Testis (tissue), 2 donors: ENCODE measurements at regions not wholly inside any gene's neighbourhood (a gene's known extent, or its start where the extent isn't known, plus 50 kb on each side); places are given as distances from the start of the nearest gene placed in this dataset.

Experiments used
- DNase-seq: peaks from one replicate; pipeline ENCODE4 v3.0.0-alpha.2; 2019
- H3K27ac ChIP-seq, 2 donors: fragments of 200-600 bp; sonication (generic); one replicate each; pipeline ENCODE4 v1.5.1; 2019
- H3K27me3 ChIP-seq: fragments of 200-600 bp; sonication (generic); one replicate; pipeline ENCODE4 v1.5.1; 2019
- H3K36me3 ChIP-seq: fragments of 200-600 bp; sonication (generic); one replicate; pipeline ENCODE4 v1.5.1; 2017; ENCODE audit warnings: low read depth; ENCODE audit errors: missing control alignments
- H3K4me1 ChIP-seq: fragments of 200-600 bp; sonication (generic); one replicate; pipeline ENCODE4 v1.5.1; 2019
- H3K4me3 ChIP-seq, 2 donors: fragments of 200-600 bp; sonication (generic); one replicate each; pipeline ENCODE4 v1.5.1; 2017 to 2019
- H3K9me3 ChIP-seq: fragments of 200-600 bp; sonication (generic); one replicate; pipeline ENCODE4 v1.5.1; 2017
- CTCF ChIP-seq, 3 experiments: fragments of 450-650 bp in 2 of 3; fragments of 200-600 bp in 1 of 3; sonication (generic) in 1 of 3; IDR thresholded peaks; one replicate each; pipeline ENCODE4 v1.5.1; 2016 to 2019; ENCODE audit warnings: antibody characterized with exemption in 3 of 3, mild to moderate bottlenecking in 2 of 3, moderate library complexity in 1 of 3
- POLR2A ChIP-seq: fragments of 450-650 bp; IDR thresholded peaks from one replicate; pipeline ENCODE4 v1.6.1; 2017; ENCODE audit warnings: antibody characterized with exemption, mild to moderate bottlenecking, moderate library complexity
- WGBS, 2 donors: methylation state at CpG; one replicate each; pipeline ENCODE4 v1.1.5; 2018; 5-methylcytosine and 5-hydroxymethylcytosine counted together
- intact Hi-C: fragments of 100-400 bp; cut with DNase I; formaldehyde crosslinking; loops from one replicate; pipeline ENCODE4 v1.15.1; 2023; ENCODE audit warnings: low total_unique reads

DNA sequence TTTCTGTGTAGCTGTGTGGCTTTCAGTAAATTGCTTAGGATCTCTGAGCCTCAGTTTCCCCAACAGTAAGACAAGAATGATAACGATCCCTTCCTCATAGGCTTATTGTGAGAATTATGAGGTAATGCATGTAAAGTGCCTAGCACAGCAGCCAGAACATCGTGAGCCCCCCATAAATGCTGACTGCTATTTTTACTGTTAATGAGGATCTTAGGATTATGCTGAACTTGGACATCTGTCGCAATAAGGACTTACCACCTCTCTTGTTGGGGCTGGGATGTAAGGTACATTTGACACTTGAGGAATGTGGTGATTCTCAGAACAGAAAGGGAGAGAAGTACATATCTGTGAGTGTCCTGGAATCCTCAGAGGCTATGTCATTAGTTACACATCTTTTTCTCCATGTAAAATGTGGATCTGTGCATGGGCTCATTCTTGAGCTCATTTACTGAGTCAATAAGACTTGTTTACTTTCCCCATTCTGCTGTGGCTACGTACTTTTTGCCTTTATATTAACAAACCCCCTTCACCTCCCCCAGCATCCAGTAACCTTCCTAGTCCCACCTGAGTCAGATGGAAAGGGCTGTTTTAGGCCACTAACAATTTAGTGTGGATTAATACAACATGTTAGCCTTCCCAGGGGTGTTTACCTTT is 64.4 kb upstream of the PLEKHG1 start:
- no peaks in the 10 kb centered on the region for H3K27me3 ChIP-seq
- WGBS, 2 donors: 75 to 89% methylated on average over 4 of the region's 4 CpGs
- intact Hi-C loops: no loop called here
- TF ChIP-seq CTCF (IDR thresholded peaks at IDR 0.05): no peak
- no peak for TF ChIP-seq POLR2A
- H3K4me1 ChIP-seq: no peaks in the 10 kb centered on the region
- no peaks in the 10 kb centered on the region for H3K36me3 ChIP-seq
- no peak overlapping the region for H3K4me3 ChIP-seq
- no peaks in the 10 kb centered on the region for H3K9me3 ChIP-seq
- no peak for DNase-seq
- H3K27ac ChIP-seq: no peak overlapping the region

GRCh38 chr6:150535818-150536220 is 63.9 kb upstream of the PLEKHG1 start:
- H3K4me1 ChIP-seq: no peaks in the 10 kb centered on the region
- intact Hi-C loops: no loop called here

DNA sequence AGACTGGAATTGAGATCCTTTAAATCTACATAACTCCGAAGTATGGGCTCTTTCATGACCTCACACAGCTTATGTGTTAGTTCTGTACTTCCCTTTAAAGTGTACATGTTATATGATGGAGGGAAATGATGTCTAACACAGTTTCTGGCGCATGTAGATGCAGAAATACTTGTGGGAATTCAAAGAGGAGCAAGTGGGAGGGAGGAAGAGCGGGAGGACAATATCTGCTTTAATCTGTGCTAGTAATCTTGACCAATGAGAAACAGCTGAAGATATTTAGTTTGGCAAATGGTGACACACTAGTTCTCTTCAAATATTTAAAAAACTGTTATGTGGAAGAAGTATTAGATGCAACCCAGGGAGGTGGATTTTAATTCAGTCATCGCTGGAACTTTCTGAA is 62.9 kb upstream of the PLEKHG1 start:
- intact Hi-C loops: no loop called here
- Histone ChIP-seq H3K9me3 (no peaks in the 10 kb centered on the region), H3K27me3 (no peaks in the 10 kb centered on the region), H3K4me1 (no peaks in the 10 kb centered on the region), H3K4me3 (no peak overlapping the region), H3K27ac (no peak overlapping the region), H3K36me3 (no peaks in the 10 kb centered on the region)
- DNase-seq: no peak
- WGBS, 2 donors: 81 to 84% methylated on average over 4 of the region's 4 CpGs
- no peak for TF ChIP-seq CTCF (IDR thresholded peaks at IDR 0.05)
- TF ChIP-seq POLR2A: no peak

More at GRCh38 chr6:150535818-150536220, 63.9 kb upstream of the PLEKHG1 start:
- no peaks in the 10 kb centered on the region for H3K9me3 ChIP-seq
- H3K36me3 ChIP-seq: no peaks in the 10 kb centered on the region
- H3K4me3 ChIP-seq: no peak overlapping the region
- H3K27ac ChIP-seq: no peak overlapping the region
- no peak for DNase-seq
- H3K27me3 ChIP-seq: no peaks in the 10 kb centered on the region
- TF ChIP-seq CTCF (IDR thresholded peaks at IDR 0.05): no peak
- TF ChIP-seq POLR2A: no peak
- WGBS, 2 donors: 65 to 87% methylated on average over 1 of the region's 1 CpG

GRCh38 chr6:150537491-150537890 is 62.2 kb upstream of the PLEKHG1 start:
- no peaks in the 10 kb centered on the region for H3K27me3 ChIP-seq
- H3K27ac ChIP-seq: no peak overlapping the region
- H3K4me3 ChIP-seq: no peak overlapping the region
- no peaks in the 10 kb centered on the region for H3K36me3 ChIP-seq
- WGBS, 2 donors: 77 to 84% methylated on average over 4 of the region's 4 CpGs
- no peaks in the 10 kb centered on the region for H3K9me3 ChIP-seq
- DNase-seq: no peak
- intact Hi-C loops: no loop called here
- no peaks in the 10 kb centered on the region for H3K4me1 ChIP-seq
- TF ChIP-seq CTCF (IDR thresholded peaks at IDR 0.05) (no peak), POLR2A (no peak)

GRCh38 chr6:150537893-150538292 is 61.8 kb upstream of the PLEKHG1 start:
- H3K9me3 ChIP-seq: no peaks in the 10 kb centered on the region
- H3K27me3 ChIP-seq: no peaks in the 10 kb centered on the region
- H3K27ac ChIP-seq: no peak overlapping the region
- DNase-seq: no peak
- intact Hi-C loops: no loop called here
- WGBS, 2 donors: 43 to 53% methylated on average over 1 of the region's 1 CpG
- no peaks in the 10 kb centered on the region for H3K4me1 ChIP-seq
- H3K36me3 ChIP-seq: no peaks in the 10 kb centered on the region
- TF ChIP-seq CTCF (IDR thresholded peaks at IDR 0.05): no peak
- no peak for TF ChIP-seq POLR2A
- H3K4me3 ChIP-seq: no peak overlapping the region
